SK-N-DZ (cell line): ENCODE measurements at regions not wholly inside any gene's neighbourhood (a gene's known extent, or its start where the extent isn't known, plus 50 kb on each side); places are given as distances from the start of the nearest gene placed in this dataset.

Source experiments
- DNase-seq: peaks from one replicate; pipeline ENCODE4 v3.0.0-alpha.2; 2015; ENCODE audit warnings: low spot score

GRCh38 chr6:139940741-139941729, 566.6 kb upstream of the CITED2 start:
- DNase-seq: no peak

GRCh38 chr6:139939189-139939979, 564.9 kb upstream of the CITED2 start:
- DNase-seq: no peak

GRCh38 chr6:139932671-139933070, 558.2 kb upstream of the CITED2 start:
- DNase-seq: no peak

- DNase-seq: no peak
Observed at GRCh38 chr6:139931747-139932146, 557.3 kb upstream of the CITED2 start.

GRCh38 chr6:139927742-139928305, 553.4 kb upstream of the CITED2 start:
- no peak for DNase-seq

GRCh38 chr6:139927236-139927635, 552.8 kb upstream of the CITED2 start:
- DNase-seq: no peak

- DNase-seq: no peak
Observed at GRCh38 chr6:139926711-139927110, 552.3 kb upstream of the CITED2 start.

GRCh38 chr6:139925894-139926641, 551.6 kb upstream of the CITED2 start:
- peak; percentile 93 for DNase-seq

- no peak for DNase-seq
Observed at GRCh38 chr6:139923964-139924475, 549.6 kb upstream of the CITED2 start.

- no peak for DNase-seq
Observed at GRCh38 chr6:139922236-139922635, 547.8 kb upstream of the CITED2 start.

- DNase-seq: no peak
Observed at GRCh38 chr6:139920776-139921100, 546.3 kb upstream of the CITED2 start.

GRCh38 chr6:139920027-139920775, 545.8 kb upstream of the CITED2 start:
- DNase-seq: no peak

GRCh38 chr6:139919107-139920026, 544.9 kb upstream of the CITED2 start:
- no peak for DNase-seq

GRCh38 chr6:139917951-139918630, 543.6 kb upstream of the CITED2 start:
- no peak for DNase-seq

- DNase-seq: no peak
Observed at GRCh38 chr6:139914910-139915309, 540.5 kb upstream of the CITED2 start.

- no peak for DNase-seq
Observed at GRCh38 chr6:139912735-139913400, 538.4 kb upstream of the CITED2 start.

- DNase-seq: no peak
Observed at GRCh38 chr6:139909992-139910391, 535.5 kb upstream of the CITED2 start.

GRCh38 chr6:139905404-139906052, 531.1 kb upstream of the CITED2 start:
- DNase-seq: no peak
